ENCODE measurements at regions not wholly inside any gene's neighbourhood (a gene's known extent, or its start where the extent isn't known, plus 50 kb on each side); places are given as distances from the start of the nearest gene placed in this dataset.

GRCh38 chr7:13749636-13750035 lies 239.8 kb downstream of the ETV1 start:
- TF ChIP-seq CTCF (IDR thresholded peaks at IDR 0.05 in 2 of 3, conservative IDR thresholded peaks at IDR 0.05 in 1 of 3; ENCODE audit: borderline replicate concordance in 1 of 3, insufficient read depth in 1 of 3, low read depth in 2 of 3, low read length in 2 of 3), result no peak
- TF ChIP-seq ATF3 (IDR thresholded peaks at IDR 0.05), result no peak
- TF ChIP-seq MAX (IDR thresholded peaks at IDR 0.05), result no peak
- TF ChIP-seq POLR2A (IDR thresholded peaks at IDR 0.05; ENCODE audit: borderline replicate concordance, extremely low read depth, insufficient read depth, insufficient read length), result no peak

Measured in HCT116 (cell line).